ENCODE measurements at regions not wholly inside any gene's neighbourhood (a gene's known extent, or its start where the extent isn't known, plus 50 kb on each side); places are given as distances from the start of the nearest gene placed in this dataset.

- Mint-ChIP-seq H3K27me3 (no peaks in the 10 kb centered on the region), H3K4me3 (no peak overlapping the region), H3K27ac (no peak overlapping the region), H3K9me3 (peaks cover 0 to 5% (median 2%) of the 10 kb centered on the region in 8 donors), H3K4me1 (no peaks in the 10 kb centered on the region), H3K36me3 (no peaks in the 10 kb centered on the region)
- Histone ChIP-seq H3K27me3 (ENCODE audit: insufficient read depth, low read length) (no peaks in the 10 kb centered on the region), H3K4me3 (ENCODE audit: low read length in 2 of 2) (no peak overlapping the region), H3K36me3 (ENCODE audit: insufficient read depth, low read length) (no peaks in the 10 kb centered on the region), H3K4me1 (ENCODE audit: insufficient read depth, low read length) (no peaks in the 10 kb centered on the region), H3K9me3 (ENCODE audit: control insufficient read depth in 1 of 2, low read length in 2 of 2) (no peaks in the 10 kb centered on the region), H3K27ac (ENCODE audit: low read depth, low read length) (no peak overlapping the region)
- DNase-seq: no peak
- intact Hi-C loops (cut with micrococcal nuclease): no loop called here
- ChIA-PET POLR2A (ENCODE audit: partially characterized antibody) (no interaction called here), CTCF (ENCODE audit: partially characterized antibody) (no interaction called here)
These were observed 184.7 kb downstream of the DSEL start for GRCh38 chr18:67331857-67332256.

GRCh38 chr18:67319109-67319508, 197.4 kb downstream of the DSEL start:
- no peaks in the 10 kb centered on the region for H3K36me3 Mint-ChIP-seq
- H3K27me3 ChIP-seq (ENCODE audit: insufficient read depth, low read length): no peaks in the 10 kb centered on the region
- H3K4me1 ChIP-seq (ENCODE audit: insufficient read depth, low read length): no peaks in the 10 kb centered on the region
- intact Hi-C loops (cut with micrococcal nuclease): no loop called here
- POLR2A ChIA-PET (ENCODE audit: partially characterized antibody): no interaction called here
- H3K27ac ChIP-seq (ENCODE audit: low read depth, low read length): no peak overlapping the region
- no peaks in the 10 kb centered on the region for H3K36me3 ChIP-seq (ENCODE audit: insufficient read depth, low read length)
- H3K9me3 ChIP-seq (ENCODE audit: control insufficient read depth in 1 of 2, low read length in 2 of 2): no peaks in the 10 kb centered on the region
- H3K27ac Mint-ChIP-seq: no peak overlapping the region
- no peak overlapping the region for H3K4me3 ChIP-seq (ENCODE audit: low read length in 2 of 2)
- CTCF ChIA-PET (ENCODE audit: partially characterized antibody): no interaction called here
- no peak for DNase-seq
- no peaks in the 10 kb centered on the region for H3K27me3 Mint-ChIP-seq
- no peak overlapping the region for H3K4me3 Mint-ChIP-seq
- H3K4me1 Mint-ChIP-seq: peaks cover 0 to 1% (median 0%) of the 10 kb centered on the region in 4 donors
- peaks cover 0 to 4% (median 0%) of the 10 kb centered on the region in 8 donors for H3K9me3 Mint-ChIP-seq

DNA sequence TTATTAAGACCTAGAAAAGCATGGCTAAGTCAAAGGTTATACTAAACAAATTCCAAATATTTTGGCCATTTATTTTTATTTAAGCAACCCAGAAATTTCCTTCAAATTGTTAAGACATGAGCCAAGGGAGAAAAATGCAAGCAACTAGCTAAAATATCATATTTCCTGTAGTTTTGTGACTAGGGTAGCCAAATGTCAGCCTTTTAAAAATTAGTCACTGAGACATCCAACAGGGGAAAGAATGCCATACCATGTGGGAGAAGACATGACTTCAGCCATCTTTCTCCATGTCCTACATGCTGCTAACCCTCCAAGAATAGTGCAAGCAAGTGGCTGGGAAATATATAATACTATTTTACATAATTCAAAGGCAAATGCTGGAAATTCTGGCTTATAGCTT, 197.9 kb downstream of the DSEL start:
- peaks cover 0 to 4% (median 0%) of the 10 kb centered on the region in 8 donors for H3K9me3 Mint-ChIP-seq
- intact Hi-C loops (cut with micrococcal nuclease): no loop called here
- Histone ChIP-seq H3K36me3 (ENCODE audit: insufficient read depth, low read length) (no peaks in the 10 kb centered on the region), H3K27me3 (ENCODE audit: insufficient read depth, low read length) (no peaks in the 10 kb centered on the region), H3K4me3 (ENCODE audit: low read length in 2 of 2) (no peak overlapping the region), H3K9me3 (ENCODE audit: control insufficient read depth in 1 of 2, low read length in 2 of 2) (no peaks in the 10 kb centered on the region), H3K4me1 (ENCODE audit: insufficient read depth, low read length) (no peaks in the 10 kb centered on the region), H3K27ac (ENCODE audit: low read depth, low read length) (no peak overlapping the region)
- DNase-seq: no peak
- POLR2A ChIA-PET (ENCODE audit: partially characterized antibody): no interaction called here
- H3K36me3 Mint-ChIP-seq: no peaks in the 10 kb centered on the region
- CTCF ChIA-PET (ENCODE audit: partially characterized antibody): no interaction called here
- H3K27me3 Mint-ChIP-seq: no peaks in the 10 kb centered on the region
- peaks cover 0 to 1% (median 0%) of the 10 kb centered on the region in 4 donors for H3K4me1 Mint-ChIP-seq
- no peak overlapping the region for H3K27ac Mint-ChIP-seq
- H3K4me3 Mint-ChIP-seq: no peak overlapping the region

GRCh38 chr18:67310826-67311225, 205.7 kb downstream of the DSEL start:
- Mint-ChIP-seq H3K27ac (no peak overlapping the region), H3K27me3 (no peaks in the 10 kb centered on the region), H3K36me3 (no peaks in the 10 kb centered on the region), H3K9me3 (no peaks in the 10 kb centered on the region), H3K4me1 (peaks cover 0 to under 1% (median 0%) of the 10 kb centered on the region in 4 donors), H3K4me3 (no peak overlapping the region)
- no peaks in the 10 kb centered on the region for H3K36me3 ChIP-seq (ENCODE audit: insufficient read depth, low read length)
- no peak overlapping the region for H3K27ac ChIP-seq (ENCODE audit: low read depth, low read length)
- CTCF ChIA-PET (ENCODE audit: partially characterized antibody): no interaction called here
- H3K4me3 ChIP-seq (ENCODE audit: low read length in 2 of 2): no peak overlapping the region
- H3K27me3 ChIP-seq (ENCODE audit: insufficient read depth, low read length): no peaks in the 10 kb centered on the region
- no peaks in the 10 kb centered on the region for H3K4me1 ChIP-seq (ENCODE audit: insufficient read depth, low read length)
- intact Hi-C loops (cut with micrococcal nuclease): no loop called here
- no peaks in the 10 kb centered on the region for H3K9me3 ChIP-seq (ENCODE audit: control insufficient read depth in 1 of 2, low read length in 2 of 2)
- POLR2A ChIA-PET (ENCODE audit: partially characterized antibody): no interaction called here
- no peak for DNase-seq

DNA sequence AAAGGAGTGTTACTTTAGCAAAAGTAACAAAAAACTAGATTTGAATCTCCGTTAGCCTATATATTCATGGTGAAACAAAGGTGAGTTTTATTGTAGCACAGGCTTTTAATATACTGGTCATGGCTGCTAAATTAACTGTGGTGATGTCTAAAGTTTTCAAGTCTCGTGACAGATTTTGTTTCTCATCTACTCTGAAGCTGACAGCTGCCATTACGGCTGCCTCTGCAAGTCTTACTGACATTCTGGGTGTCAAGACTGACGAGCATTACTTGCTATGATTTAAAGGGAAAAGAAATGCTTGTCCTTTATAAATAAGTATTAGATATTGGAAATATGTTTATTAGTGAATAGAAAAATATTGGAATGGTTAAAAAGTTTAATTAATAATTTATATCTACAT, 207.7 kb downstream of the DSEL start:
- peaks cover 3% of the 10 kb centered on the region for H3K4me1 ChIP-seq (ENCODE audit: insufficient read depth, low read length)
- no peaks in the 10 kb centered on the region for H3K27me3 Mint-ChIP-seq
- H3K36me3 Mint-ChIP-seq: no peaks in the 10 kb centered on the region
- peaks cover 0 to 2% (median 0%) of the 10 kb centered on the region in 4 donors for H3K4me1 Mint-ChIP-seq
- no peak overlapping the region for H3K27ac Mint-ChIP-seq
- ChIA-PET POLR2A (ENCODE audit: partially characterized antibody) (no interaction called here), CTCF (ENCODE audit: partially characterized antibody) (no interaction called here)
- no peaks in the 10 kb centered on the region for H3K9me3 ChIP-seq (ENCODE audit: control insufficient read depth in 1 of 2, low read length in 2 of 2)
- no peaks in the 10 kb centered on the region for H3K9me3 Mint-ChIP-seq
- intact Hi-C loops (cut with micrococcal nuclease): no loop called here
- no peak overlapping the region for H3K4me3 Mint-ChIP-seq
- H3K36me3 ChIP-seq (ENCODE audit: insufficient read depth, low read length): no peaks in the 10 kb centered on the region
- no peak overlapping the region for H3K4me3 ChIP-seq (ENCODE audit: low read length in 2 of 2)
- no peak overlapping the region for H3K27ac ChIP-seq (ENCODE audit: low read depth, low read length)
- H3K27me3 ChIP-seq (ENCODE audit: insufficient read depth, low read length): no peaks in the 10 kb centered on the region
- DNase-seq: no peak

- intact Hi-C loops (cut with micrococcal nuclease): no loop called here
- Mint-ChIP-seq H3K4me1 (peaks cover 5 to 13% (median 8%) of the 10 kb centered on the region in 4 donors), H3K27me3 (no peaks in the 10 kb centered on the region), H3K4me3 (no peak overlapping the region), H3K27ac (no peak overlapping the region), H3K9me3 (peaks cover 0 to 11% (median 9%) of the 10 kb centered on the region in 8 donors), H3K36me3 (peaks cover 3 to 9% of the 10 kb centered on the region in 2 donors)
- H3K4me3 ChIP-seq (ENCODE audit: low read length in 2 of 2): no peak overlapping the region
- H3K27me3 ChIP-seq (ENCODE audit: insufficient read depth, low read length): no peaks in the 10 kb centered on the region
- no peak overlapping the region for H3K27ac ChIP-seq (ENCODE audit: low read depth, low read length)
- CTCF ChIA-PET (ENCODE audit: partially characterized antibody): no interaction called here
- POLR2A ChIA-PET (ENCODE audit: partially characterized antibody): no interaction called here
- H3K9me3 ChIP-seq (ENCODE audit: control insufficient read depth in 1 of 2, low read length in 2 of 2): peaks cover 0 to 4% of the 10 kb centered on the region in 2 donors
- DNase-seq: no peak
- peaks cover 10% of the 10 kb centered on the region for H3K4me1 ChIP-seq (ENCODE audit: insufficient read depth, low read length)
- no peaks in the 10 kb centered on the region for H3K36me3 ChIP-seq (ENCODE audit: insufficient read depth, low read length)
These were observed 211.1 kb downstream of the DSEL start for GRCh38 chr18:67305466-67305865.

- peaks cover 3 to 9% of the 10 kb centered on the region in 2 donors for H3K36me3 Mint-ChIP-seq
- DNase-seq: peak in 3 of 5 donors; percentile 1 to 5 (median 4)
- H3K4me3 ChIP-seq (ENCODE audit: low read length in 2 of 2): no peak overlapping the region
- peaks cover 0 to 6% of the 10 kb centered on the region in 2 donors for H3K9me3 ChIP-seq (ENCODE audit: control insufficient read depth in 1 of 2, low read length in 2 of 2)
- intact Hi-C loops (cut with micrococcal nuclease): no loop called here
- H3K27ac Mint-ChIP-seq: peak overlapping the region in 6 of 7 donors; percentile 33 to 91 (median 77)
- peak overlapping the region; percentile 29 to 88 (median 60) for H3K4me3 Mint-ChIP-seq
- peaks cover 2 to 20% (median 14%) of the 10 kb centered on the region in 8 donors for H3K9me3 Mint-ChIP-seq
- no peaks in the 10 kb centered on the region for H3K27me3 Mint-ChIP-seq
- H3K27ac ChIP-seq (ENCODE audit: low read depth, low read length): no peak overlapping the region
- POLR2A ChIA-PET (ENCODE audit: partially characterized antibody): no interaction called here
- H3K4me1 ChIP-seq (ENCODE audit: insufficient read depth, low read length): peaks cover 10% of the 10 kb centered on the region
- H3K36me3 ChIP-seq (ENCODE audit: insufficient read depth, low read length): no peaks in the 10 kb centered on the region
- no peaks in the 10 kb centered on the region for H3K27me3 ChIP-seq (ENCODE audit: insufficient read depth, low read length)
- CTCF ChIA-PET (ENCODE audit: partially characterized antibody): no interaction called here
- peaks cover 5 to 13% (median 8%) of the 10 kb centered on the region in 4 donors for H3K4me1 Mint-ChIP-seq
These were observed 214.5 kb downstream of the DSEL start for GRCh38 chr18:67302043-67302442.

DNA sequence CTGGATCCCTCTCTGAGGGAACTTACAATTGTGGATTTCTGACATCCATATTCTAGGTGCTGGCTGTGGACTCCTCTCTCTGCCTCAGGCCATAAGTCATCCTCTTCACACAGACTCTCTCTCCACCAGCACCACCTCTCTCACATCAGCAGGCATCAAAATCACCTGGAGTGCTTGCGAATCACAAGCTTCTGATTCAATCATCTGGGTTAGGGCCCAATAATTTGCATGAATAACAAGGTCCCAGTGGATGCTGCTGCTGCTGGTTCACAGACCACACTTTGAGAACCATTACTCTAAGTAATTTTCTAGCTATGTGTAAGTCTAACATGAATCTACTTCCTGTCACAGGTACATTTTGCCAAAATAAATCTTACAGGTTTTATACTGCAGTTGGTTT, 214.9 kb downstream of the DSEL start:
- Mint-ChIP-seq H3K4me3 (peak overlapping the region in 7 of 8 donors; percentile 27 to 88 (median 57)), H3K9me3 (peaks cover 2 to 20% (median 14%) of the 10 kb centered on the region in 8 donors), H3K27me3 (no peaks in the 10 kb centered on the region), H3K4me1 (peaks cover 5 to 13% (median 8%) of the 10 kb centered on the region in 4 donors), H3K36me3 (peaks cover 3 to 9% of the 10 kb centered on the region in 2 donors), H3K27ac (peak overlapping the region in 5 of 7 donors; percentile 33 to 91 (median 78))
- Histone ChIP-seq H3K4me3 (ENCODE audit: low read length in 2 of 2) (no peak overlapping the region), H3K27me3 (ENCODE audit: insufficient read depth, low read length) (no peaks in the 10 kb centered on the region), H3K36me3 (ENCODE audit: insufficient read depth, low read length) (no peaks in the 10 kb centered on the region), H3K4me1 (ENCODE audit: insufficient read depth, low read length) (peaks cover 10% of the 10 kb centered on the region), H3K27ac (ENCODE audit: low read depth, low read length) (no peak overlapping the region), H3K9me3 (ENCODE audit: control insufficient read depth in 1 of 2, low read length in 2 of 2) (peaks cover 0 to 6% of the 10 kb centered on the region in 2 donors)
- intact Hi-C loops (cut with micrococcal nuclease): no loop called here
- CTCF ChIA-PET (ENCODE audit: partially characterized antibody): no interaction called here
- DNase-seq: peak in 1 of 5 donors; percentile 5
- POLR2A ChIA-PET (ENCODE audit: partially characterized antibody): no interaction called here
